IMR-90 (cell line): ENCODE measurements at regions not wholly inside any gene's neighbourhood (a gene's known extent, or its start where the extent isn't known, plus 50 kb on each side); places are given as distances from the start of the nearest gene placed in this dataset.

Source experiments
- SMC3 ChIP-seq: fragments of 150-350 bp; IDR thresholded peaks from 2 replicates; pipeline ENCODE4 v1.6.1; 2016; ENCODE audit warnings: low read depth, mild to moderate bottlenecking, antibody characterized with exemption, low read length, moderate library complexity
- TF ChIP-seq, protein P1 (sequence below): conservative IDR thresholded peaks from 2 replicates; pipeline ENCODE4 v1.5.1; 2012; ENCODE audit warnings: mild to moderate bottlenecking, low read depth, low read length, improper control_type of control experiment

DNA sequence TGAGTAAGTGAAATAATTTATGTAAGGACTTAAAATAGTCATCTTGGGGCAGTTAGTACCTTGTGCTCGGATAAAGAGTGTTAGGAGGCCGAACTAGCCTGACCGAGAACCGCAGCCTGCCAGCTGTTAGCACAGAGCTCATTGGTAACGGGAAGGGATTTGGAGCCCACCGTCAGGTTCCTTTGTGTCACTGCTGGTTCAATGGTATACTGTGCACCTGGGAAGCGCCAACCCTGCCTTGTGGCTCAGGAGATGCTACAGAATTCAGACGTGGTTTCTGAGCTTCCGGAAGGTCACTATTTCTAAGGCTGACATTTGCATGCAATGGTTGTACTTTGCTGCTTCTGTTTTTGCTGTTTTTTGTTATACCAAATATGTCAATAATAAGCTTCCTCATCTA is 403.5 kb downstream of the CADM1 start:
- TF ChIP-seq, protein P1, sequence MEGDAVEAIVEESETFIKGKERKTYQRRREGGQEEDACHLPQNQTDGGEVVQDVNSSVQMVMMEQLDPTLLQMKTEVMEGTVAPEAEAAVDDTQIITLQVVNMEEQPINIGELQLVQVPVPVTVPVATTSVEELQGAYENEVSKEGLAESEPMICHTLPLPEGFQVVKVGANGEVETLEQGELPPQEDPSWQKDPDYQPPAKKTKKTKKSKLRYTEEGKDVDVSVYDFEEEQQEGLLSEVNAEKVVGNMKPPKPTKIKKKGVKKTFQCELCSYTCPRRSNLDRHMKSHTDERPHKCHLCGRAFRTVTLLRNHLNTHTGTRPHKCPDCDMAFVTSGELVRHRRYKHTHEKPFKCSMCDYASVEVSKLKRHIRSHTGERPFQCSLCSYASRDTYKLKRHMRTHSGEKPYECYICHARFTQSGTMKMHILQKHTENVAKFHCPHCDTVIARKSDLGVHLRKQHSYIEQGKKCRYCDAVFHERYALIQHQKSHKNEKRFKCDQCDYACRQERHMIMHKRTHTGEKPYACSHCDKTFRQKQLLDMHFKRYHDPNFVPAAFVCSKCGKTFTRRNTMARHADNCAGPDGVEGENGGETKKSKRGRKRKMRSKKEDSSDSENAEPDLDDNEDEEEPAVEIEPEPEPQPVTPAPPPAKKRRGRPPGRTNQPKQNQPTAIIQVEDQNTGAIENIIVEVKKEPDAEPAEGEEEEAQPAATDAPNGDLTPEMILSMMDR, result no peak
- TF ChIP-seq SMC3, result no peak
